HepG2 (cell line): ENCODE measurements at regions not wholly inside any gene's neighbourhood (a gene's known extent, or its start where the extent isn't known, plus 50 kb on each side); places are given as distances from the start of the nearest gene placed in this dataset.

Source experiments
- ATRX ChIP-seq: sonication (generic); formaldehyde crosslinking; IDR thresholded peaks from 2 replicates; pipeline ENCODE4 v1.4.0; 2020; ENCODE audit warnings: missing genetic modification reagents, borderline replicate concordance
- DNMT3B ChIP-seq: conservative IDR thresholded peaks from 2 replicates; pipeline ENCODE4 v1.6.1; 2016; ENCODE audit warnings: missing biosample characterization, control low read depth
- FOXA3 ChIP-seq: IDR thresholded peaks from 2 replicates; pipeline ENCODE4 v1.6.1; 2016; ENCODE audit warnings: missing genetic modification reagents, missing compliant biosample characterization
- GATAD2A ChIP-seq: IDR thresholded peaks from 2 replicates; pipeline ENCODE4 v1.6.1; 2016
- GMEB1 ChIP-seq: sonication (generic); formaldehyde crosslinking; IDR thresholded peaks from 2 replicates; pipeline ENCODE4 v1.5.1; 2020; ENCODE audit warnings: missing genetic modification reagents, mild to moderate bottlenecking, borderline replicate concordance
- HDAC1 ChIP-seq: sonication (generic); formaldehyde crosslinking; IDR thresholded peaks from 2 replicates; pipeline ENCODE4 v1.5.1; 2020; ENCODE audit warnings: mild to moderate bottlenecking, missing genetic modification reagents
- HMGXB4 ChIP-seq, 2 experiments: sonication (generic) in 1 of 2; formaldehyde crosslinking in 1 of 2; IDR thresholded peaks; 2 replicates each; pipeline versions ENCODE4 v1.4.0 to v1.6.1; 2018 to 2020; ENCODE audit warnings: missing genetic modification reagents in 2 of 2, borderline replicate concordance in 1 of 2, low read depth in 1 of 2, mild to moderate bottlenecking in 1 of 2, missing biosample characterization in 1 of 2
- KDM5B ChIP-seq: sonication (generic); formaldehyde crosslinking; IDR thresholded peaks from 2 replicates; pipeline ENCODE4 v1.4.0; 2020; ENCODE audit warnings: missing genetic modification reagents, mild to moderate bottlenecking, borderline replicate concordance
- KMT2A ChIP-seq: sonication (generic); formaldehyde crosslinking; IDR thresholded peaks from 2 replicates; pipeline ENCODE4 v1.4.0; 2020; ENCODE audit warnings: missing genetic modification reagents
- MAZ ChIP-seq, 2 experiments: sonication (generic) in 1 of 2; formaldehyde crosslinking in 1 of 2; IDR thresholded peaks; 2 replicates each; pipeline versions ENCODE4 v1.5.0 to v1.6.1; 2012 to 2020; ENCODE audit warnings: low read depth in 2 of 2, mild to moderate bottlenecking in 2 of 2, borderline replicate concordance in 1 of 2, improper control_type of control experiment in 1 of 2, low read length in 1 of 2, missing genetic modification reagents in 1 of 2, moderate library complexity in 1 of 2
- PHF21A ChIP-seq: sonication (generic); formaldehyde crosslinking; IDR thresholded peaks from 2 replicates; pipeline ENCODE4 v1.5.0; 2020; ENCODE audit warnings: mild to moderate bottlenecking, missing genetic modification reagents
- PHF8 ChIP-seq: sonication (generic); formaldehyde crosslinking; IDR thresholded peaks from 2 replicates; pipeline ENCODE4 v1.5.0; 2020; ENCODE audit warnings: missing genetic modification reagents
- PTBP1 ChIP-seq: fragments of 200-400 bp; formaldehyde crosslinking; IDR thresholded peaks from 2 replicates; pipeline ENCODE4 v1.6.1; 2018; ENCODE audit warnings: low read length, low read depth; ENCODE audit not compliant: poor library complexity, severe bottlenecking
- SAP130 ChIP-seq: IDR thresholded peaks from 2 replicates; pipeline ENCODE4 v1.6.1; 2016; ENCODE audit warnings: low read depth
- ZC3H4 ChIP-seq: sonication (generic); formaldehyde crosslinking; IDR thresholded peaks from 2 replicates; pipeline ENCODE4 v1.4.0; 2020; ENCODE audit warnings: missing genetic modification reagents, borderline replicate concordance
- ZFP91 ChIP-seq: sonication (generic); formaldehyde crosslinking; IDR thresholded peaks from 2 replicates; pipeline ENCODE4 v1.9.0; 2022; ENCODE audit warnings: missing genetic modification reagents, mild to moderate bottlenecking, borderline replicate concordance
- ZNF124 ChIP-seq: sonication (generic); formaldehyde crosslinking; IDR thresholded peaks from 2 replicates; pipeline ENCODE4 v1.4.0; 2020; ENCODE audit warnings: missing genetic modification reagents
- ZNF274 ChIP-seq: sonication (generic); formaldehyde crosslinking; IDR thresholded peaks from 2 replicates; pipeline ENCODE4 v1.5.1; 2020; ENCODE audit warnings: mild to moderate bottlenecking, missing genetic modification reagents
- ZNF501 ChIP-seq: sonication (generic); formaldehyde crosslinking; IDR thresholded peaks from 2 replicates; pipeline ENCODE4 v1.5.1; 2020; ENCODE audit warnings: mild to moderate bottlenecking, moderate library complexity, missing genetic modification reagents
- ZNF768 ChIP-seq: sonication (generic); formaldehyde crosslinking; IDR thresholded peaks from 2 replicates; pipeline ENCODE4 v1.4.0; 2020; ENCODE audit warnings: missing genetic modification reagents
- TF ChIP-seq, protein P1 (sequence below): sonication (generic); formaldehyde crosslinking; IDR thresholded peaks from 2 replicates; pipeline ENCODE4 v1.5.0; 2020; ENCODE audit warnings: mild to moderate bottlenecking, missing genetic modification reagents

DNA sequence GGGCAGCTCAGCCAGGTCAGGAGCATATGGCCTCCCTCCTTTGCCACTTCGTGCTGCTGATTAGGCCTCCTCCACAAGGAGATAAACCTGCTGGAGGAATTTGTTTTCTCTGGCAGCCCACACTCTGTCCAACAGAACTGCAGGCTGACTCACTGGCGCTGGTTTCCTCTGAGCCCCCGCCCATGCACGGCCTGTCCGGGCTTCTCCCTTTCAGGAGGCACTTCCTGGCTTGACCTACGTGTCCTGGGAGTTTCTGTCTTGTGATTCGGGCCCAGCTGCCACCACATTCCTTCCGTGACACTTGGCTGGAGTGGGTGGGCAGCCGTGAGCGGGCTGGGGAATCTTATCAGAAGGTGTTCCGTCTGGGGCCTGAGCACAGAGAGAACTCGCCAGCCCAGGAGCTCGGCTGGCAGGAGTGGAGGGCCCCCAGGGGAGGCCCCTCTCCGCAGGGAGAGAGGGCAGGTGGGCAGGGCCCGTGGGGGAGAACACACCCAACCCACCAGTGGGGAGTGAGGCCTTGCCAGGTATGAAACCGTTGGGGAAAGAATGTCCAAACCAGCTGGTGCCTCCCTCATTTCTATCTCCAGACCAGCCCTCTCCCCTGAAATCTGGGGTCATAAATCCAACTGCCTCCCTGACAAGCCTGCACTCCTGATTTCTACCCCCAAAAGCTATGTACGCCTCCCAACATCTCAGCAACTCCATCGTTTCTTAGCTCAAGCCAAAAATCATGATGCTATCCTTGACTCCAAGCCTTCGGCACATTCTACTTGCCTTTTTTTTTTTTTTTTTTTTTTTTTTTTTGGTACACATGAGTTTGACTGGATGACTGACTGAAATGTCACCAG lies 110.6 kb upstream of the MEF2A start (continued):
- TF ChIP-seq, protein P1, sequence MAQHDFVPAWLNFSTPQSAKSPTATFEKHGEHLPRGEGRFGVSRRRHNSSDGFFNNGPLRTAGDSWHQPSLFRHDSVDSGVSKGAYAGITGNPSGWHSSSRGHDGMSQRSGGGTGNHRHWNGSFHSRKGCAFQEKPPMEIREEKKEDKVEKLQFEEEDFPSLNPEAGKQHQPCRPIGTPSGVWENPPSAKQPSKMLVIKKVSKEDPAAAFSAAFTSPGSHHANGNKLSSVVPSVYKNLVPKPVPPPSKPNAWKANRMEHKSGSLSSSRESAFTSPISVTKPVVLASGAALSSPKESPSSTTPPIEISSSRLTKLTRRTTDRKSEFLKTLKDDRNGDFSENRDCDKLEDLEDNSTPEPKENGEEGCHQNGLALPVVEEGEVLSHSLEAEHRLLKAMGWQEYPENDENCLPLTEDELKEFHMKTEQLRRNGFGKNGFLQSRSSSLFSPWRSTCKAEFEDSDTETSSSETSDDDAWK: no peak
- TF ChIP-seq PTBP1 (no peak), ZNF274 (CRISPR knock-in tag) (0 out of 2 replicates have a peak, but pooled peaks have one; percentile 30), FOXA3 (CRISPR knock-in tag) (no peak), ZNF124 (CRISPR knock-in tag) (no peak), ZFP91 (CRISPR knock-in tag) (peak; percentile 43; the same call in 1 of the 2 replicates), DNMT3B (no peak), MAZ (IDR thresholded peaks at IDR 0.05; ENCODE audit: borderline replicate concordance, low read depth, low read length) (no peak), MAZ (CRISPR knock-in tag; IDR thresholded peaks at IDR 0.05; ENCODE audit: low read depth) (peak; percentile 28; the same call in 1 of the 2 replicates), HMGXB4 (CRISPR knock-in tag; IDR thresholded peaks at IDR 0.05; ENCODE audit: borderline replicate concordance in 1 of 2, low read depth in 1 of 2) (0 out of 4 replicates have a peak, but pooled peaks of 1 of the 2 experiments have one; percentile 20), GATAD2A (CRISPR knock-in tag) (peak; percentile 23; the same call in 1 of the 2 replicates), ATRX (CRISPR knock-in tag) (no peak), SAP130 (CRISPR knock-in tag) (peak; percentile 48), PHF21A (CRISPR knock-in tag) (no peak), KDM5B (no peak), PHF8 (CRISPR knock-in tag) (peak; percentile 69), ZC3H4 (CRISPR knock-in tag) (no peak), KMT2A (CRISPR knock-in tag) (0 out of 2 replicates have a peak, but pooled peaks have one; percentile 26), GMEB1 (no peak; the same call in 1 of the 2 replicates), ZNF768 (CRISPR knock-in tag) (peak; percentile 9; the same call in 1 of the 2 replicates), ZNF501 (CRISPR knock-in tag) (peak; percentile 69), HDAC1 (peak; percentile 32; the same call in 1 of the 2 replicates)
